A673 (cell line): ENCODE measurements at regions not wholly inside any gene's neighbourhood (a gene's known extent, or its start where the extent isn't known, plus 50 kb on each side); places are given as distances from the start of the nearest gene placed in this dataset.

ENCODE experiments used
- BruUV-seq: library from RNA; stranded (reverse); fragments of 400-500 nt; replicated peaks from 2 replicates; lab custom pipeline; 2021; lab: Mats Ljungman, UMichigan
- CTCF ChIA-PET: fragments of 300-600 bp; sonication (Branson Sonifier 250); formaldehyde crosslinking; loops from one replicate; lab custom pipeline; 2022; ENCODE audit warnings: antibody characterized with exemption; lab: Charles Lee
- POLR2A ChIA-PET: fragments of 300-600 bp; sonication (Branson Sonifier 250); formaldehyde crosslinking; loops from one replicate; lab custom pipeline; 2022; ENCODE audit warnings: antibody characterized with exemption; ENCODE audit not compliant: low non-redundant PET; lab: Charles Lee
- DNase-seq: peaks from one replicate; pipeline ENCODE4 v3.0.0-alpha.2; 2015; ENCODE audit warnings: low spot score
- H3K27ac ChIP-seq: fragments of 200-600 bp; sonication (generic); 2 replicates; pipeline ENCODE4 v1.5.1; 2016; ENCODE audit warnings: mixed run types, low read depth, mild to moderate bottlenecking, mixed read lengths, antibody characterized with exemption, low read length; ENCODE audit not compliant: poor library complexity, severe bottlenecking
- H3K27me3 ChIP-seq: fragments of 200-600 bp; sonication (generic); replicated peaks from 2 replicates; pipeline ENCODE4 v1.6.1; 2017; ENCODE audit warnings: mixed run types, low read depth, mild to moderate bottlenecking, mixed read lengths, antibody characterized with exemption, low read length; ENCODE audit not compliant: insufficient read depth, poor library complexity
- H3K36me3 ChIP-seq: fragments of 200-600 bp; sonication (generic); 2 replicates; pipeline ENCODE4 v1.6.1; 2016; ENCODE audit warnings: mixed run types, mild to moderate bottlenecking, mixed read lengths, antibody characterized with exemption, low read length; ENCODE audit not compliant: insufficient read depth, poor library complexity, severe bottlenecking
- H3K4me1 ChIP-seq: fragments of 200-600 bp; sonication (generic); 2 replicates; pipeline ENCODE4 v1.6.1; 2017; ENCODE audit warnings: mixed run types, mild to moderate bottlenecking, mixed read lengths, antibody characterized with exemption, low read length; ENCODE audit not compliant: insufficient read depth, poor library complexity, severe bottlenecking
- H3K4me3 ChIP-seq: fragments of 200-600 bp; sonication (generic); 2 replicates; pipeline ENCODE4 v1.5.1; 2016; ENCODE audit warnings: low read depth, mixed run types, mild to moderate bottlenecking, mixed read lengths, low read length; ENCODE audit not compliant: poor library complexity, severe bottlenecking
- H3K9me3 ChIP-seq: fragments of 200-600 bp; sonication (generic); 2 replicates; pipeline ENCODE4 v1.6.1; 2016; ENCODE audit warnings: mixed run types, low read depth, mild to moderate bottlenecking, mixed read lengths, antibody characterized with exemption, low read length; ENCODE audit not compliant: poor library complexity, severe bottlenecking
- EZH2 ChIP-seq: fragments of 200-600 bp; sonication (generic); IDR thresholded peaks from 2 replicates; pipeline ENCODE4 v1.6.1; 2017; ENCODE audit warnings: borderline replicate concordance, low read depth, mild to moderate bottlenecking, mixed read lengths, antibody characterized with exemption, low read length; ENCODE audit not compliant: poor library complexity, severe bottlenecking
- intact Hi-C: fragments of 100-400 bp; cut with micrococcal nuclease; formaldehyde crosslinking; loops from one replicate; pipeline ENCODE4 v1.10.0; 2022; ENCODE audit not compliant: unreplicated experiment
- TF ChIP-seq, protein P1 (sequence below): fragments of 300-800, 200-600 bp; sonication (generic); conservative IDR thresholded peaks from 2 replicates; pipeline ENCODE4 v1.5.1; 2017; ENCODE audit warnings: low read depth, mild to moderate bottlenecking, antibody characterized with exemption, low read length, moderate library complexity, mixed read lengths

DNA sequence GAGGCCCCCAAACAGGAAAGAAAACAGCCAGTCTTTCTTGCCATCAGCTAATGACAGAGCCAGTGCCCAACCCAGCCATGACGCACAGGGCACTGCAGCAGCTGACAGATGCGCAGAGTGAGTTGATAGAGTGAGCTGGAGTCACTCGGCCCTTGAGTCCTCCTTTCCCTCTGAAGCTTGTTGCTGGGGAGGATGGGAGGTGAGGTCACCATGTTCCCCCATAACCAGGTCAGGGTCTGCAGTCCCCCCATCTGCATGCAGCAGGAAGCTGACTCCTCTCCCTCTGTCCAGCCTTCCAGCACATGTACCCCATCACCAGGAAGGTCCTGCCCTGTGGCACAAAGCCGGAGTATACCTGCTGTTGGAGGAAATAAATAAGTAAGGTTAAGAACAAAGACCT lies 174.6 kb downstream of the ABHD5 start:
- POLR2A ChIA-PET = no interaction called here

DNA sequence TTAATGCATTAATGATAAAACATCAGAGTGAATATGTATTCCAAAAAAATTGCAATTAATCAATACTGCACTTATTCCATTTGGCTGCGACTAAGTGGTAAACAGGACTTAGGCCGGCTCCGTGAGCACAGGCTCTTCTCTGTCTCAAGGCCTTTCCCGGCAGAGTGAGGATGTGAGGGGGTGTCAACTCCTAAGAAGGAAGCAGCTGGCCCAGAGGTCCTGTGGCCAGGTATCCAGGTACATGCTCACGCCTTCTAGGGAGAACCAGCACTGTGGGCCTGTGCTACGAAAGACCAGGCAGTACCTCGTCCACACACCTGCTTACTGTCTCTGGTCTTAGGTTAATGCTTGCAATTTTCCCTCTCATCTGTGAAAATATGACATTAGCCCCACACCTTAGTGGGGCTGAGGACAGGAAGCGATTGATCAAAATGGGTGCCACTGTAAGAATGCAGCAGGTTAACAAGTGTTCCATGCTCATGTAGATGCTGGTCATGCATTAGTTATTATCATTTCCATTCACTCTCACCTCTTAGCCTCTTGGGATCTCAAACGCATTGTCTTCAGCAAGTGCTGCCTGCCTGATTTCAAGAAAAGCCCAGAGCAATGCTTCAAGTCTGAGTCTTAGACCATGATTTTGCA lies 175.3 kb downstream of the ABHD5 start:
- no peak for TF ChIP-seq EZH2
- TF ChIP-seq, protein P1, sequence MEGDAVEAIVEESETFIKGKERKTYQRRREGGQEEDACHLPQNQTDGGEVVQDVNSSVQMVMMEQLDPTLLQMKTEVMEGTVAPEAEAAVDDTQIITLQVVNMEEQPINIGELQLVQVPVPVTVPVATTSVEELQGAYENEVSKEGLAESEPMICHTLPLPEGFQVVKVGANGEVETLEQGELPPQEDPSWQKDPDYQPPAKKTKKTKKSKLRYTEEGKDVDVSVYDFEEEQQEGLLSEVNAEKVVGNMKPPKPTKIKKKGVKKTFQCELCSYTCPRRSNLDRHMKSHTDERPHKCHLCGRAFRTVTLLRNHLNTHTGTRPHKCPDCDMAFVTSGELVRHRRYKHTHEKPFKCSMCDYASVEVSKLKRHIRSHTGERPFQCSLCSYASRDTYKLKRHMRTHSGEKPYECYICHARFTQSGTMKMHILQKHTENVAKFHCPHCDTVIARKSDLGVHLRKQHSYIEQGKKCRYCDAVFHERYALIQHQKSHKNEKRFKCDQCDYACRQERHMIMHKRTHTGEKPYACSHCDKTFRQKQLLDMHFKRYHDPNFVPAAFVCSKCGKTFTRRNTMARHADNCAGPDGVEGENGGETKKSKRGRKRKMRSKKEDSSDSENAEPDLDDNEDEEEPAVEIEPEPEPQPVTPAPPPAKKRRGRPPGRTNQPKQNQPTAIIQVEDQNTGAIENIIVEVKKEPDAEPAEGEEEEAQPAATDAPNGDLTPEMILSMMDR = no peak
- no TSS peak for BruUV-seq
- H3K4me3 ChIP-seq = no peak overlapping the region
- CTCF ChIA-PET = no interaction called here
- H3K27ac ChIP-seq = no peak overlapping the region
- no peaks in the 10 kb centered on the region for H3K9me3 ChIP-seq
- intact Hi-C loops = no loop called here
- POLR2A ChIA-PET = no interaction called here
- H3K27me3 ChIP-seq = no peaks in the 10 kb centered on the region
- no peaks in the 10 kb centered on the region for H3K36me3 ChIP-seq
- H3K4me1 ChIP-seq = no peaks in the 10 kb centered on the region
- DNase-seq = no peak

More for the DNA sequence above, 174.6 kb downstream of the ABHD5 start:
- H3K9me3 ChIP-seq = no peaks in the 10 kb centered on the region
- H3K36me3 ChIP-seq = no peaks in the 10 kb centered on the region
- H3K27ac ChIP-seq = no peak overlapping the region
- intact Hi-C loops = no loop called here
- no peaks in the 10 kb centered on the region for H3K27me3 ChIP-seq
- no peaks in the 10 kb centered on the region for H3K4me1 ChIP-seq
- DNase-seq = no peak
- CTCF ChIA-PET = no interaction called here
- TF ChIP-seq, protein P1 = no peak
- no peak for TF ChIP-seq EZH2
- no peak overlapping the region for H3K4me3 ChIP-seq
- BruUV-seq = no TSS peak

DNA sequence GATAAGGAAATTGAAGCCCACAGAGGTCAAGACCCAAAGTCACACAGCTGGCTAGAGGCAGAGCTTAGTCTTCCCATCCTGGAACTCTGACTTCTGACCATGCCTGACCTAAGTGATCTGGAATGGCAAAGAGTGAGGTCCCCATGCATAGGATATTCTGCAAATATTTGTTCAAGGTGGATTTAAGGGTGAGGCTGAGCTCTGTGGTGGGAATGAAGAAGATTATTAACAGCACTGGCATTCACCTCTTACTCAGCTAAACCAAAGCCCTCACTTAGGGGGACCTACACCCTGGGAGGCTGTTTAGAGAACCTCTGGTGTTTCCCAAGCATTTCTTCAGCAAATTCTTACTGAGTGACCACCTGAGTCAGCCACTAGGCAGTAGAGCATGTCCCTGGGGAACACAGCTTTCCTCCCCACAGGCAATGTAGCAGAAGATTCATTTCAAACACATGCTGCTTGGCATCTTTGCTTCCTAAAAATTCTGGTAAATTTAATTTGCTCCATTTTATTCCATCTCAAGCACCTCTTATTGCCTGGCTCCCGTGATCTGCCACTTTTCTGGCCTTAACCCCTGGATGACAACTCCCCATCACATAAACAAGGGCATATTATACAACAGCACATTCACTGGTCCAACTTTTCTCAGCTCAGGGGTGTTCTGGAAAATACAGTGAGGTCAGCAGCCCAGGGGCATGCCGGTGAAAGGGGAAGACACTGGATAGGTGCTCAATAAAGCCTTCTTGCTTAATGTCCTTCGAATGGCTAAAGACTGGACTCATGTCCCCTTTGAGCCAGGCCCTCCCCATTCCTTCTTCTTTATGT lies 176.0 kb downstream of the ABHD5 start:
- intact Hi-C loops = no loop called here
- Histone ChIP-seq H3K27me3 (no peaks in the 10 kb centered on the region), H3K27ac (no peak overlapping the region), H3K4me3 (no peak overlapping the region), H3K9me3 (no peaks in the 10 kb centered on the region), H3K36me3 (no peaks in the 10 kb centered on the region), H3K4me1 (no peaks in the 10 kb centered on the region)
- BruUV-seq = no TSS peak
- POLR2A ChIA-PET = no interaction called here
- TF ChIP-seq, protein P1 = no peak
- TF ChIP-seq EZH2 = no peak
- DNase-seq = no peak
- CTCF ChIA-PET = interaction anchor here (0.7 kb wide), 1 partner anchor 9 kb away, joined by 3 read pairs; no protein-coding TSS in a partner anchor
